SU-DHL-6 (cell line): ENCODE measurements at regions not wholly inside any gene's neighbourhood (a gene's known extent, or its start where the extent isn't known, plus 50 kb on each side); places are given as distances from the start of the nearest gene placed in this dataset.

Experiments
- H2AFZ ChIP-seq: fragments of 200-600 bp; sonication (generic); 2 replicates; pipeline ENCODE4 v1.6.1; 2014; ENCODE audit warnings: low read depth, mild to moderate bottlenecking, moderate library complexity, mixed read lengths, antibody characterized with exemption, low read length; ENCODE audit not compliant: severe bottlenecking
- H3F3A ChIP-seq: fragments of 200-600 bp; shearing (Covaris generic); 2 replicates; pipeline ENCODE4 v1.6.0; 2016; ENCODE audit warnings: antibody characterized with exemption, mild to moderate bottlenecking; ENCODE audit not compliant: insufficient read depth
- H3K27ac ChIP-seq: fragments of 200-600 bp; sonication (generic); 2 replicates; pipeline ENCODE4 v1.5.1; 2016; ENCODE audit warnings: low read depth, mild to moderate bottlenecking, low read length, moderate library complexity, mixed read lengths
- H3K27me3 ChIP-seq: fragments of 200-600 bp; sonication (generic), shearing (Covaris generic); 2 replicates; pipeline ENCODE4 v1.6.0; 2014; ENCODE audit warnings: mild to moderate bottlenecking, low read length
- H3K36me3 ChIP-seq: fragments of 200-600 bp; sonication (generic); 2 replicates; pipeline ENCODE4 v1.6.1; 2014; ENCODE audit warnings: mild to moderate bottlenecking, low read length, mixed read lengths
- H3K4me2 ChIP-seq: fragments of 300-600, 200-600 bp; shearing (Covaris generic), sonication (generic); 2 replicates; pipeline ENCODE4 v1.6.0; 2014; ENCODE audit warnings: low read length, low read depth, mild to moderate bottlenecking; ENCODE audit not compliant: poor library complexity, severe bottlenecking
- H3K4me3 ChIP-seq: fragments of 200-600 bp; sonication (generic); 2 replicates; pipeline ENCODE4 v1.5.1; 2014; ENCODE audit warnings: antibody characterized with exemption, low read length, mild to moderate bottlenecking, mixed read lengths; ENCODE audit not compliant: insufficient read depth, poor library complexity, severe bottlenecking
- H3K79me2 ChIP-seq: fragments of 200-600 bp; sonication (generic); 2 replicates; pipeline ENCODE4 v1.6.1; 2014; ENCODE audit warnings: mild to moderate bottlenecking, low read length, moderate library complexity; ENCODE audit not compliant: insufficient read depth
- H3K9ac ChIP-seq: fragments of 200-600 bp; sonication (generic); 2 replicates; pipeline ENCODE4 v1.7.0; 2014; ENCODE audit warnings: mild to moderate bottlenecking, low read length
- H3K9me2 ChIP-seq: fragments of 200-600 bp; sonication (generic); replicated peaks from 2 replicates; pipeline ENCODE4 v1.6.1; 2014; ENCODE audit warnings: low read length; ENCODE audit not compliant: insufficient read depth
- H3K9me3 ChIP-seq: fragments of 200-600 bp; sonication (generic); 2 replicates; pipeline ENCODE4 v1.6.1; 2014; ENCODE audit warnings: low read length, mixed read lengths; ENCODE audit not compliant: insufficient read depth
- H4K20me1 ChIP-seq: fragments of 200-600 bp; sonication (generic); 2 replicates; pipeline ENCODE4 v1.6.1; 2014; ENCODE audit warnings: low read depth, mild to moderate bottlenecking, antibody characterized with exemption, low read length, moderate library complexity, mixed read lengths
- CTCF ChIP-seq: fragments of 200-600 bp; sonication (generic); IDR thresholded peaks from one replicate; pipeline ENCODE4 v1.5.1; 2017; ENCODE audit warnings: antibody characterized with exemption, mild to moderate bottlenecking, low read length, moderate library complexity; ENCODE audit not compliant: insufficient read depth, poor library complexity, severe bottlenecking
- EZH2phosphoT487 ChIP-seq: fragments of 200-600 bp; sonication (generic), shearing (Covaris generic); conservative IDR thresholded peaks from 2 replicates; pipeline ENCODE4 v1.6.1; 2018; ENCODE audit warnings: mild to moderate bottlenecking, antibody characterized with exemption, low read length, moderate library complexity, mixed read lengths

- no peaks in the 10 kb centered on the region for H3K9me3 ChIP-seq
These were observed 1587.7 kb upstream of the ACO1 start for GRCh38 chr9:30796764-30797163.

DNA sequence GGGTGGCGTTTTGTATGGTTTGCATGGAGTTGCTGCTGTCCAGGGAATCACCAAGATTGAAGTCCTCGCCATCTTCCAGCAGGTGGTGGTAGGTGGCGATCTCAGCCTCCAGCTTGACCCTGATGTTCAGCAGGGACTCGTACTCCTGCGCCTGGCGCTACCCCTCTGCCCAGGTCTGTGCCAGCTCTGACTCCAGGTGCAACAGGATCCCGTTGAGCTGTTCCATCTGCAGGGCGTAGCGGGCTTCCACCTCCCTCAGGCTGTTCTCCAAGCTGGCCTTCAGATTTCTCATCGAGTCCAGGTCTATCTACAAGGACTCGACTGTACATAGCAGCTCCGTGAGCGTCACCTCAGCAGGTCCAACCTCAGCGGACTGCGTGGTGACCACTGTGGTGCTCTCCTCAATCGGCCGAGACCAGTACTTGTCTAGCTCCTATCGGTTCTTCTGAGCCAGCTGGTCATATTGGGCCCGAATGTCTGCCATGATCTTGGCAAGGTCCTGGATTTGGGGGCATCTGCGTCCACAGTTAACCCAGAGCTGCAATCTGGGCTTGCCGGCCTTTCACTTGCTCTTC lies 1584.8 kb upstream of the ACO1 start:
- Histone ChIP-seq H3F3A (no peaks in the 10 kb centered on the region), H3K79me2 (no peaks in the 10 kb centered on the region), H3K9ac (no peak overlapping the region), H3K27ac (no peak overlapping the region), H3K27me3 (no peaks in the 10 kb centered on the region), H3K4me3 (no peak overlapping the region), H3K9me3 (no peaks in the 10 kb centered on the region), H3K9me2 (no peaks in the 10 kb centered on the region; the same call in none of the 2 replicates), H3K36me3 (no peaks in the 10 kb centered on the region), H3K4me2 (no peak overlapping the region), H2AFZ (no peak overlapping the region), H4K20me1 (no peaks in the 10 kb centered on the region)
- TF ChIP-seq EZH2phosphoT487, result no peak
- TF ChIP-seq CTCF, result no peak

More at GRCh38 chr9:30796764-30797163, 1587.7 kb upstream of the ACO1 start:
- H4K20me1 ChIP-seq, result no peaks in the 10 kb centered on the region
- H3K9me2 ChIP-seq, result no peaks in the 10 kb centered on the region; the same call in none of the 2 replicates
- no peaks in the 10 kb centered on the region for H3K79me2 ChIP-seq
- H2AFZ ChIP-seq, result no peak overlapping the region
- H3K9ac ChIP-seq, result no peak overlapping the region
- H3K27ac ChIP-seq, result no peak overlapping the region
- H3K4me3 ChIP-seq, result no peak overlapping the region
- no peaks in the 10 kb centered on the region for H3K36me3 ChIP-seq
- no peak overlapping the region for H3K4me2 ChIP-seq
- H3K27me3 ChIP-seq, result no peaks in the 10 kb centered on the region
- TF ChIP-seq CTCF, result no peak
- no peak for TF ChIP-seq EZH2phosphoT487
- H3F3A ChIP-seq, result no peaks in the 10 kb centered on the region

- Histone ChIP-seq H3K27me3 (no peaks in the 10 kb centered on the region), H3K9me2 (no peaks in the 10 kb centered on the region), H3K9ac (no peak overlapping the region), H3F3A (no peaks in the 10 kb centered on the region), H2AFZ (no peak overlapping the region), H3K4me3 (no peak overlapping the region), H4K20me1 (no peaks in the 10 kb centered on the region), H3K36me3 (no peaks in the 10 kb centered on the region), H3K9me3 (no peaks in the 10 kb centered on the region), H3K4me2 (no peak overlapping the region), H3K79me2 (no peaks in the 10 kb centered on the region), H3K27ac (no peak overlapping the region)
- TF ChIP-seq CTCF, result no peak
- no peak for TF ChIP-seq EZH2phosphoT487
These were observed 1584.0 kb upstream of the ACO1 start for GRCh38 chr9:30800421-30800820.
